ENCODE measurements at regions not wholly inside any gene's neighbourhood (a gene's known extent, or its start where the extent isn't known, plus 50 kb on each side); places are given as distances from the start of the nearest gene placed in this dataset.

- TF ChIP-seq POLR2A (IDR thresholded peaks at IDR 0.05; ENCODE audit: low read length) (no peak), GATA1 (IDR thresholded peaks at IDR 0.05; ENCODE audit: low read depth, low read length) (no peak)
These were observed 368.0 kb downstream of the GBA3 start for GRCh38 chr4:23060776-23061175.

All from erythroblast (primary cell).